GM19463 (cell line): ENCODE measurements at regions not wholly inside any gene's neighbourhood (a gene's known extent, or its start where the extent isn't known, plus 50 kb on each side); places are given as distances from the start of the nearest gene placed in this dataset.

Experiments used
- ATAC-seq: cut with Tn5 transposase; IDR thresholded peaks from one replicate; pipeline ENCODE4 v1.9.1; 2021; ENCODE audit warnings: mild to moderate bottlenecking, moderate library complexity; ENCODE audit not compliant: unreplicated experiment

DNA sequence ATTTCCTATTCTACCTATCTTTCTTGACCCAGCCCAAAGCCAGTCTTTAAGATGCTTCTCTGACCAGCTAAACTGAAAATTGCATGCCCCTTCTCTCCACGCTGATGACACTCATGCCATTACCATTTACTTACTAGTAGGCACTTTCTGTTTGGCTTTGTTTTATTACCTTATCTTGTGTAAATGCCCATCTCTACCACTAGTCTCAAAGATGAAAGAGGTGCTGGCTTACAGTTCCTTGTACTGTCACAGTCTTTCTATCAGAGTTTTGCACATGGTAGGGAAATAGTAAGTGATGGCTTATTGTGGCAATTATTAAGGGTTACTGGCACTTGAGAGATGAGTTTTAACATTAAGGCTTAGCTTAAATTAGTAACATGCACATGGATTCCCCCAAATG lies 352.1 kb downstream of the RBM43 start:
- ATAC-seq: no peak

DNA sequence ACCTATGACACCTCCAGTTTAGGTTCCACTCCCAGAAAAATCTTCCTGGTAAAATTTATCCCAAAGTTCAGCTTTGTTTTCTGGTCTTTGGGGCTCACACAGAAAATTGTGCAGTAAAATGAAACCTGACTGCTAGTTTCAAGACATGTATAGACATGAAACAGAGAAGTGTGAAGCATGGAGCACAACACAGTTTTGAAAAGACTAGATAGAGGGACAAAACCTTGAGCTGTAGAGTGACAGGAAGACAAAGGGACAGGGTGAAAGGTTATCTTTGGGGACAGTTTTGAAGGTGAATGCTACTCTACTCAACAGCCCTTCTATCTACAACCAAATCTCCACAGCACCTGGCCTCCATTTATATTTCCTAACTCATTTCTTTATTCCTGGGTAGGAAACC lies 352.6 kb downstream of the RBM43 start:
- ATAC-seq: no peak

DNA sequence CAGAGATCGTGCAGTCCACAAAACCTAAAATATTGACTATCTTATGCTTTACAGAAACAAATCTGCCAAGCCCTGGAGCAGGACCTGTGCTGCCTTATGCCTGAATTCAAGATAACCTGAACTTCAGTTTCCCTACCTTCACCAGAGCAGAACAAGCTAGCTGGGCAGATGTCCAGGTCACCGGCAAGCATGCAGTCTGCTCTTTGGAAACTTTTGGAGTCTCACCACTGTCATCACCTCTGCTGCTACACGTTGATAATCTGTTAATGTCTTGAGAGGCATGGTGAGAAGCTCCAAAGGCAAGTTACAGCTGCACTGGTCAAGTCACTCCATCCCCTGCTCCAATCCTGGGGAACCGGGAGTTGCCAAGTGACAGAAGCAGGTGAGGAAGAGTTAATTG lies 354.2 kb downstream of the RBM43 start:
- no peak for ATAC-seq

DNA sequence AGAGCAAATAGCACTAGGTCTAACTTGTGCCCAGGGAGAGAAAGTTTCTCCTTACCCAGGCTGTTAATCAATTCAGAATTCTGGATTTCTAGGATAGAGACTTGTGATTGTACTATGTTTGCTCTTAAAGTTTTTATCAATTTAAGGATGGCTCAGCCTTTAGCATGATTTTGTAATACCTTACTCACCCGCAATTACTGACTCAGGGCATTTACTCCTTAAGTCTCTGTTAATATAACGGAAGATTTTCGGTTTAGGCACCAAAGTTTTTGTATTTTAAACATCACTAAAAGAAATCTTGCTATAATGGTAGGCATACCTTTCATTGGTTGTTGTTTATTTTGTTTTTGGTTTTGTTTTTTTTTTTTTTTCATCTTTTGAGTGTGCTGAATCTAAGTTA lies 358.2 kb downstream of the RBM43 start:
- no peak for ATAC-seq

DNA sequence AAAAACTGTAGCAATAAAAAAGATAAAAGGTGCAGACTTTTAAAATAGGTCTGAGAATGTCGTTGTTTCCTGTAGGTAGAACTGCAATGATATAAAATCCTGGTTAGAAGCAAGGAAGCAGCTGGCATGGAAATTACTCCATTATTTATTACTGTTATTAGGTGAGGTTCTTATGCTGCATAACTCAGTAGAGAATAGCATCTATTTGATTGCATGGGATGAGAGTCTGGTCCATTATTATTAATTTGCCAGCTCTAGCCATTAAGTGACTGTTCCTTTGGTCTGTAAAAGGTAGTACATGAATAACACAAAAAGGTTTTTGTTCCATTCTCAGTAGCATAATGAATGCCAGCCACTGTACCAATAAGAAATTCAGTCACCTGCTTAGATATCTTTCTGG lies 358.6 kb downstream of the RBM43 start:
- no peak for ATAC-seq

DNA sequence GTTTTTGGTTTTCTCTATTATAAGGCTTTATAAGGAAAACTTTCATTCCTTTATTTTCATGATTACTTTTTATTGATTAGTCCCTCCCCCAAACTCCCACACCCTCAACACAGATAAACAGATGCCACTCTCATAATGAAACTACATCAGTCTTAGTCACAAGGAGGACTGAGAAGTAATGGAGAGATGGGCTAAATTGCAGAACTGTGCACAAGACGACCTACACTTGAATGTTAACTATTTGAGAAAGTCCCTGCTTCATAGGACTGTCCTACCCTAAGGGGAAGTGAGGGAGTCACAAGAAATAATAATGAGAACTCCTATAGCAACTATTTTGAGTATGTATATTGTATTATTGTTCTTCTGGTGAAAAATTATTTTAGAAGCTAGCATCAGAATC lies 360.8 kb downstream of the RBM43 start:
- peak; percentile 52 for ATAC-seq

DNA sequence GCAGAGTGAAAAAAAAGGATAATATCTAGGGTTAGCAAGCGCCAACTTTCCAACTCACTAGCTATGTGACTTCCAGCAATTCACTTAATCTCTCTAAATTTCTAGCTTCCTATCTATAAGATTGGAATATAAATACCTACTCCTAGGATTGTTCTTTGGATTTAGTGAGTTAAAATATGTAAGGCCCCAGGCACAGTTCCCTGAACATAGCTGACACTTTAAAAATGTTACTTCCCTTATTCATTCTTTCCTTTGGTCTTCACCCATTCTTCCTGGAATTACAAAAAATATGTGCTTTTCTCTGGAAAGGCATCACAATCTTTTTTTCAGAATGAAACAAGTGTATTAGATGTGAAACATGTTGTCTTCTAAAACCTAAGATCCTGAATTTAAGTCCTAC lies 365.7 kb downstream of the RBM43 start:
- ATAC-seq: no peak

DNA sequence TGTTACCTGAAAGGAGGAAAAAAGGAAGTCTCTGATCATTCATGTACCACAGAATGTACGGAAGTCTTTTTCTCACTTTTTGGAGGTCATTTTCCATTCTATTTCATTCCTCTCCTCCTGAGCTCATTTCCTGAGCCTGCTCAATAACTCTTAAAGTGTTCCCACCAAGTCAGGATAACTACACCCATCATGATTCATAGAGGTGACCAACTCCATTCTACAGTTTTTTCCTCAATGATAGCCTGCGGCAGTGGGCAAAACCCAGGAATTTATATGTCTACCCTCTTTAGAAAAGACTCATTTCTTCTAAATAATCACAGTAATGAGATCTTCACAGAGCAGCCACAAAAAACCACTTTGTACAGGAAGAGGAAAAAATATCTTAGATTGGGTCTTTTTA lies 372.5 kb downstream of the RBM43 start:
- no peak for ATAC-seq

DNA sequence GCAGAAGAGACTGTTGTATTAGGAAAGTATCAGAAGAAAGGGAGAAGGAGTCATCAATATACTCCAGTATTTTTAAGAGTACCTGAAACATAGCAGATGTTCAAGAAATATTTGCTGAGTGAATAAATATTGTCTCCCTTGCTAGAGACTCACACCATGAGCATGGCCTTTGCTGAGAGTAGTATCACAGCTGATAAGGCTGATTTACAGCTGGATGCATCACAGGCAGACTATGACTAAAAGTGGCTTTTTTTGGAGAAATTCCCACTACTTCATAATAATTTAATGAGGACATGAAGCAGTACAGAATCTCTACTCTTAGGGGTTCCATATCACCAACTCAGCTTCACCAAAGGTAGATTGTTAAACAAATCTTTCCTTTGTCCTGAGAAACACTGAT lies 373.3 kb downstream of the RBM43 start:
- no peak for ATAC-seq

DNA sequence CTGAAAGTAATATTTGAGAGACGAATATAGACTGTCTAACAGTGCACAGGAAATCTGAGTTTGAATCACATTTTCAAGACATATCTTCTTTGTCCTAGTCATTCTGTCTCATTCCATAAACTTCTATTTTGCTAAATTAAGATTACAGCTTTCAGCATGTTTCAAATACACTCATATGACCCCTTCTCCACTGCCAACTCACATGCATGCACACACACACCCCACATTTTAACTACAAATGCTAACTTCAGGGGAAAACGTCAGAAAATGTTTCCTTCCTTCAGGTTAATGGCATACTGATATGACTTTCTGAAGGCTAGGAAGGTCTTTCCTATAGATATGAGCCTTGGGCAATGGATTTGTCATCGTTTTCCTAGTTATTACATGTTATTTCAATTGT lies 373.7 kb downstream of the RBM43 start:
- no peak for ATAC-seq

DNA sequence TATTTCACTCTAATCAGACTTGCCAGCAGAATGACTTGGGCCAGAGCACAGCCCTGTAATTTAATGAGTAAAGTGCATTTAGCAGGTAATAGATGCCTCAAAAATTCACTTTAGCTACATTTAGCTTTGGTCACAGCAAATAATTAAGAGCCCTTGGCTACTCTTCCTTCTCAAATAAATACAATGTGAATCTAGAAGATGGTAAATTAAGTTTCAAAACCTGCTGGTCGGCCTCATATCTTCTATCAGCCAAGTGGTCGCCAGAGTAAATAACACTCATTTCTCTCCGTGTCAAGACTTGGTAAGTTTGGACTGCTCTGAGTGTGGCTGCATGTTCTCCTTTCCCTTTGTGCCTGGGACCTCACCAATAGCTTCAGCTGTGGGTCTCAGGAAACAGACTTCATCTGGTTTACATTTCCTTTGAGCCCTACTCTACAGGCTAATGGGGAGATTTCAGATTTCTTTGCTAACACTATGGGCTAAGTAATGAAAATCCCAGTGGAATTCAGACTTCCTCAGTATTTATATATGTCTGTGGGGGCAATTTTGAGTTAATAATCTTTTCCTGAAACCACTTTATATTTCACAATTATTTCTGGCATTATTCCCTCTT lies 375.8 kb downstream of the RBM43 start:
- no peak for ATAC-seq

DNA sequence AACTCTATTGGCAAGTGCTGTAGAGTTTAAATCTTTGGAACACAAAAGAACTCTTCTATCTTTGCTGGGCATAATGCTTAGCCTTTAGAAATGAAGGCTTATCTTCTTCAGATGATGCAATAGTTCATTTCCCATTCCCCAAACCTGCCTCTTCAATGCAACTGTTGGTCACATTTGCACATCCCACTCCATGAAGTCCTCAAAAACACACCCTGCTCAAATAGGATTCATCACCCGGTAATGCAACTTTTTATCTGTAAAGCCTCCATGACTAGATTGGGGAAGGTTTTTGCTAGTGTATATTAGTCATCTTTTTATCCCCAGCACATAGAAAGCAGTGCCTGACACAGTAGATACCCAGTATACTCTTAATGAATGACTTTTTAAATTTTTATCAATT lies 376.4 kb downstream of the RBM43 start:
- ATAC-seq: no peak

DNA sequence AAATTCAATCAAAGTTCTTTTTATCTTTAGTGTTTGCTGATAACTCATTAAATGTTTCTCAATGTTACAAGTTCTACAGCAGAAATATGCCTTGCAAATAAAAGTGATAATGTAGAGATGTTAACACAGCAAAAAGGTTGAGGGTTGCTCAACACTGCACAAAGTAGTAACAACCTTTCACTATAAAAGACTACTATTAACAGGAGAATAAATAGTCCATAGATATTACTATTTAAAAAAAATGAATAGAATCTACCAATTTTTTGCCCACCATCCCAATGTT lies 378.1 kb downstream of the RBM43 start:
- ATAC-seq: no peak

DNA sequence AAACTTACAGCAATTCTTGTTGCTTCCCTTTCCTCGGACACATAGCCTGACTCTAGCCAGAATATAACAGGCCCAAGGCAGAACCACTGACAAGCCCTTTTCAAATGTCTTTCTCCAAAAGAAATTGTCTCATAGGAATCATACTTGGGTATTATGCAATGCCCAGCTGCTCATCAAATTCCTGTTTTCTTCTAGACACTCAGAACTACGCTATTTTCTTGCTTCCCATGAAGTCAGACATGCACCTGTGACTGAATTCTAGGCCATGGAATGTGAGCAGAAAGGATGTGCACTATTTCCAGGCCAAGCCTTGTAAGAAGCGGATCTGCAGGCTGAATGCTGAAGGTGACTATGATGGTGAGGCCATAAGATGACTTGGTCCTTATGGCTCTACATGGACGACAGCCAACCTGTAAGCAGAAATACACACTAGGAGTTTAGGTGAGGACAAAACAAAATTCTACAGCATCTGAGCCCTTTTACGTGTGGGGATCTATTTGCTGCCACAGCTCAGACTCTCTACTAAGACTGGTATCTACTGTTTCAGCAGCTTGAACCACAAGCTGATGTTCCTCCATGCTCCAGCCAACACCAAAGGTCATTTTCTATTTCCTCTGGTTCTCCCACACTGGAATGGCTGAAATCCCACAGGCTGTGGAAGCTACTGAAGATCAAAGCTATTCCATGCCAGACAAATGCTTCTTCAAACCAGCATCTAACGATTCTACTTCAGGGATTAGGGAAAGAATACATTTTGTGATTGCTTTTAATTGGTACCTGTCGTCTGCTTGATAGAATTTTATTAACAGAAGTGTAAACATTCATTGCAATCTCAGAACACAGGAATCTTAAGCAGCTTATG lies 378.7 kb downstream of the RBM43 start:
- no peak for ATAC-seq

DNA sequence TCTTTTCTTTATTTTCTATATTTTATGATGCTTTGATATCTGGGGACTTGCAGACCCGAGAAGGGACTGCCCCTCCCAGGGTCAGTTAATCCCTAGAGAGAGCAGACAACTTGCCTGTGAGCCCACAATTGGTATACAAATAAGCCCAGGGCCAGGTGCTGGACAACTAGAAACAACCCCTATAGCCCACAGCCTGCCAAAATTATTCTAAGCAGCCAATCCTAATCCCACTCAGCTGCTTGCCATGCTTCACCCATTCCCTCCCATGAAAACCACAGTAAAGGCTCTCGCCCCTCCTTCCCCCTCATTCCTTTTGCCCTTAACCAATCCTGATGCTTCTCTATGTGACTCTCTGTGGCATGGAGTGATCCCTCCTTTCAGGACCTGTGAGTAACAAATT lies 380.7 kb downstream of the RBM43 start:
- no peak for ATAC-seq

DNA sequence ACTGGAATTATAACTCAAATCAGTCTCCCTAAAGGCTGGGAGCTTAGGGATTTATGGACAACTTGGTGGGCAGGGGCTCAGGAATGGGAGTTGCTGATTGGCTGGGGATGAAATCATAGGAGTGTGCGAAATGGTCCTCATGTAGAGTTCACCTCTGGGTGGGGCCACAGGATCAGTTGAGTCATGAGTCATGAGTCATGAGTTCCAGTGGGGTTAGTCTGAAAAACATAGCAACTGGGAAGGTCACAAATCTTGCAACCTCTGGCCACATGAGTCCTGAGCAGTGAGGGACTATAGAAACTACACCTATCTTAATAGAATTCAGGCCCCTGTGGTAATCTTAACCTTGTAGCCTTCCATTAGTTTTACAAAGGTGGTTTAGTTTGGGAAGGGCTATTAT lies 383.3 kb downstream of the RBM43 start:
- ATAC-seq: no peak

DNA sequence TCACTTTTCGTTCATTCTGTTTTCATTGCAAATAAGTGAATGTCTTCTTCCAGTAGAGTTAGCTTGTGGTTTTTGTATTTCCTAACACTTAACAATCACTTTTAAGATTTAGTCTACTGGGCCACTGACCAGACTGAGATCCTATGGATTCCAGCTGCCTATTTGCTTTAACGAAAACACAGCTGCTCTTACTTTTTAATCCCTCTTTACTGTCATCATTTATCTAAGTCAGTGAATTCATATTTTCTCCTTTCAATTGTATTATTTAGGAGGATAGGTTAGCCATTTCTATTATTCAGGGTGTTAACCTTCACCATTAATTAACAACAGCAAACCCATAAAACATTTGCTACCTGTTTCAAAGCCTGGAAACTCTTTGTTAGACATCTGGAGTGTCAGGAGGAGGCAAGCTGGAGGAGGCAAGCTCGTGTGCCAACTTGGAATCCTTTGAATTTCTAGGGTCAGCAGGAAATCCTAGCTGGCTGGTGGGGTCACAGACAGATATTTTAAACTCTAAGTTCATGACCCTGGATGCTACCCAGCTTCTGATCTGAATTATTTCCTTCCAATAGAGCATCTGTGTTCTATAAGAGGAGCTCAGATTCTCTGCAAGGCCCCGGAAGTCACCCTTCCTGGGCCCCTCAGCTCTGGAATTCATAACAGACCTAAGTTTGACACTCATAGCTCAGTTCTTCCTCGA lies 385.3 kb downstream of the RBM43 start:
- ATAC-seq: no peak

DNA sequence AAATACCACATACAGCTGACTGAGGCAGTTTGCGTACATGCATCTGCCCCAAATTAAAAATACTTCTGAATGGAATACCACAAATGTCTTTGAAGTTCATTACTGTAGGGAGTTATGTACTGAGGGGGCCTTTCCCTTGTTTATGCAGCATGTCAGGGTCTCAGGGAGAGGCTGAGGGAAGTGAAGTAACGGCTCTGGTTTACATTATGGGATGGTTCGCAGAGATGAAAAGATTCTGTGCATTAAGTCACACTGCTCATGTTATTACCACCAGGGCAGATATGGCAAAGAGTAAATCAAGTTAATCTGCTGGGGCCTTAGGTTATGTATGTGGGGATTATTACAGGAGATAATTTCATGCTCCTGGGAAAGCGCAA lies 385.9 kb upstream of the RND3 start:
- ATAC-seq: no peak

DNA sequence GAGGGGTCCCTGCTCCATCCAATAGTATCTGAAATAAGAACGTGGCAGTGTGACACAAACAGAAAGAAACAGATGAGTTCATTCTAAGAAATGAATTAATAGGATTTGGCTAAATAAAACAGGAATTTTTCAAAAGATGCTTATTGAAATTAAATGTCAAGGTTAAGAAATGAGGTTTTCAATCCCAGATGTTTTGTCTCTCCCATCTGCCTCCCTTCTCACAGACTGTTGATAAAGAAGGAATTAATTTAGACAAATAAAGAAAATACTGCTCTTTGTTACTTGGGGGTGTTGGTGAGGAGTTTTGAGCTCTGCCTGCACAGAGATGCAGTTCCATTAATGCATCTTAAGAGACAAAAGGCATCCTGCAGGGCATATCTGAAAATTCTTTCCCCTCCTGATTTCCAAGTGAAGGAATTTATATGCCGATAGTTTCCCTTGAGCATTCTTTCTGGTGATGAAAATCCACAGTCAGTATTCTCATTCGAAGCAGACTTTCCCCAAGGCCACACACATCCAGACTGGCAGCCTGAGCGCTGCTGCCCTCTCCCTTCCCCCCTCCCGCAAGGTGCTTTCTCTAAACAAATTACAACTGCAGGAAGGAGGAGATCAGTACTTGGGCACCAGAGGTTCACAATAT lies 385.4 kb upstream of the RND3 start:
- ATAC-seq: no peak

DNA sequence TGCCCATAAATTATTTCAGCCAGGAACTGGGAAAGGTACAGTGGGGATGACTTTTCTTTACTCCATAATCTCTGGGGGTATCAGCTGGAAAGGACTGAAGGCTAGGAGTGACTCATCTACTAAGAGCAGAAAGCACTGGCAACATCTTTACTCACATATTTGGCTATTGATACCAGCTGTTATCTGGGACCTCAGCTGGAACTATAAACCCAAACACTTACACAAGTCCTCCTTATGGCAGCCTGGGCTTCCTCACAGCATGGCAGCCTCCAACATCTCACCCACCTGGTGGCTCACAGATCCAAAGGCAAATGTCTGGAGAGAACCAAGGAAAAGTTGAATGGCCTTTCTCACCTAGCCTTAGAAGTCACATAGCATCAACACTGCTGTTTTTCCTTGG lies 379.0 kb upstream of the RND3 start:
- ATAC-seq: no peak

DNA sequence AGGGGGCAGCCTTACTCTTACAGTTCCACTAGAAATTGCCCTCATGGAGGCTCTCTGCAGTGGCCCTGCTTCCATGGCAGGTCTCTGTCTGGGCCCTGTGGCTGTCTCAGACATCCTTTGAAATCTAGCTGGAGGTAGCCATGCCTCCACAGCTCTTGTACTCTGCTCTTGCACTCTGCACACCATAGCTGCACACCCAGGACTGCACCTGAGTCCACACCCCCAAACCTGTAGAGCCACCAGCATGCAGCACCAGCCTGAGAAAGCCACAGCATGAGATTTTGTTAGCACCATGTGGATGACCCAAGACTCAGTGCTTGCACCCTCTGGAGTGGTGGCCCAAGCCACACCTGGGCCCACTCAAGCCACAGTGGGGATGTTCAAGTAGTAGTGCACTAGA lies 376.2 kb upstream of the RND3 start:
- no peak for ATAC-seq

DNA sequence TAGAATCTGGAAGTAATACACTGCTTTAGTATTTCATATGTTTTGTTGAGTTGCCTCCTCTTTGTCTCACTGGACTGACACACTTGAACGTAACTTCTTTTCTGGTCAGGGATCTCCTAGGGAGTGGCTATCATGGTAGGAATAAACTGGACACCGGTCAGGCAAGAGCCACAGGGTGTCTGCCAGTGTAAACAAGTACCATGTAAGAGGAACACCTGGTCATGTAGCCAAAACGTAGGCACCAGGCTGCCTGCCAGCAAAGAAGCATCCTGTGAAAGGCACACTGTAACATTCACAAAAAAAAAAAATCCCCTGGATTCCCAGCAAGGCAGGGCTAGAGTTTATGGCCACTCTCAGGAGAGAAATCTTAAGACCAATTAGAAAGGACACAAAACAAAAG lies 372.8 kb upstream of the RND3 start:
- no peak for ATAC-seq
